ENCODE measurements at regions not wholly inside any gene's neighbourhood (a gene's known extent, or its start where the extent isn't known, plus 50 kb on each side); places are given as distances from the start of the nearest gene placed in this dataset.

DNA sequence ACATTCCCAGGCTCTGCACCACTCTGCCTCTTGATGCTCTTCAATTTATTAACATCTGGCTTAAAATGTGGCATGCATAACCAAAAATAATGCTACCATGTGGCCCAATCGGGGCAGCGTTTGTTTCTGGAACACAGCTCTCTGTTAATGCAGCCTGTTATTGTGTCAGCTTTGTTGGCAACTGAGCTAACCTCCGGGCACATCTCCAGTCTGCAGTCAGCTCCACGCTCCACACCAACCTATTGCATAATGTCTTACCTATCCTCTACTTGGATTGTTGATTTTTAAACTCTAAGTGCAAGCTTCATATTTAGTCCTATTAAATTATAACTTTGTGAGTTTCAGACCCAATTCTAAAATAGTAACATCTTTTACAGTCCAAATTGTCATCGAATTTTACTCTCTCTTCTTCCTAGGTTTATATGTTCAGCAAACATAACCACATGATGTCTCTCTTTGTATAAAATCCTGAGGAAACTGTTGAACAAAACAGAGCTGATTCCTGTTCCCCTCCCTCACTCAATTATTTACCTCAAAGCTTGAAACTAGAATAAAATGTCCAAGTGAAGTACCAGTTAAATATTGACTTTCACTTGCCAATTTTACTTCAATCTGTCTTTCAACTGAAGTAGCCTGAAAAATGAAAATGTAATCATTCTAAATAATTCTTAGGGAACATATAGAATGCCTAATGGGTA, 92.2 kb upstream of the RAPGEF2 start:
- TF ChIP-seq CTCF (IDR thresholded peaks at IDR 0.05; ENCODE audit: low read depth, low read length, poor library complexity, severe bottlenecking) (no peak), EZH2phosphoT487 (IDR thresholded peaks at IDR 0.05; ENCODE audit: borderline replicate concordance, low read length) (no peak)

Measured in DOHH2 (cell line).